Activated CD4-positive, alpha-beta T cell treated with anti-CD3 and anti-CD28 coated beads, Interleukin-2, amount 50 U/mL, for 4 hours (primary cell): ENCODE measurements at regions not wholly inside any gene's neighbourhood (a gene's known extent, or its start where the extent isn't known, plus 50 kb on each side); places are given as distances from the start of the nearest gene placed in this dataset.
"Not testable (repeated sequence)": the region's sequence is repeated elsewhere in the genome, so short reads cannot be mapped to it uniquely, and the experiment has no call there.

ENCODE experiments used
- DNase-seq, 2 experiments: peaks; one replicate each; pipeline ENCODE4 v3.0.0-alpha.2; 2020

GRCh38 chr6:168960551-168961263, 292.9 kb downstream of the THBS2 start:
- no peak for DNase-seq

- DNase-seq, result no peak
Measured at GRCh38 chr6:168959696-168960095, 293.9 kb downstream of the THBS2 start.

- DNase-seq, result peak; percentile 11 to 30
Measured at GRCh38 chr6:168956884-168957730, 296.5 kb downstream of the THBS2 start.

- no peak for DNase-seq
Measured at GRCh38 chr6:168956141-168956838, 297.4 kb downstream of the THBS2 start.

- no peak for DNase-seq
Measured at GRCh38 chr6:168953461-168953860, 300.2 kb downstream of the THBS2 start.

- DNase-seq, result no peak
Measured at GRCh38 chr6:168951217-168951616, 302.4 kb downstream of the THBS2 start.

- DNase-seq, result no peak
Measured at GRCh38 chr6:168950858-168951214, 302.8 kb downstream of the THBS2 start.

GRCh38 chr6:168949981-168950857, 303.4 kb downstream of the THBS2 start:
- no peak for DNase-seq

GRCh38 chr6:168948990-168949531, 304.6 kb downstream of the THBS2 start:
- no peak for DNase-seq

- no peak for DNase-seq
Measured at GRCh38 chr6:168948002-168948401, 305.6 kb downstream of the THBS2 start.

- DNase-seq, result no peak
Measured at GRCh38 chr6:168943231-168943905, 310.3 kb downstream of the THBS2 start.

GRCh38 chr6:168942646-168943045, 311.0 kb downstream of the THBS2 start:
- DNase-seq, result no peak

- DNase-seq, result no peak
Measured at GRCh38 chr6:168941036-168941435, 312.6 kb downstream of the THBS2 start.

- no peak for DNase-seq
Measured at GRCh38 chr6:168939796-168940195, 313.9 kb downstream of the THBS2 start.

GRCh38 chr6:168939041-168939440, 314.6 kb downstream of the THBS2 start:
- no peak for DNase-seq

- no peak for DNase-seq
Measured at GRCh38 chr6:168938546-168938945, 315.1 kb downstream of the THBS2 start.

GRCh38 chr6:168937054-168937453, 316.6 kb downstream of the THBS2 start:
- no peak for DNase-seq

- no peak for DNase-seq
Measured at GRCh38 chr6:168935628-168936010, 318.0 kb downstream of the THBS2 start.

GRCh38 chr6:168934660-168935627, 318.7 kb downstream of the THBS2 start:
- DNase-seq, result no peak

- DNase-seq, result not testable (repeated sequence)
Measured at GRCh38 chr6:168932171-168932570, 321.5 kb downstream of the THBS2 start.

- not testable (repeated sequence) for DNase-seq
Measured at GRCh38 chr6:168931072-168931471, 322.6 kb downstream of the THBS2 start.
